SK-N-SH (cell line): ENCODE measurements at regions not wholly inside any gene's neighbourhood (a gene's known extent, or its start where the extent isn't known, plus 50 kb on each side); places are given as distances from the start of the nearest gene placed in this dataset.

Experiments
- CTCF ChIA-PET: fragments of 300-600, 350-600 bp; formaldehyde crosslinking; extraction: SDS; loops from one replicate; lab custom pipeline; 2021; lab: Yijun Ruan, JAX
- POLR2A ChIA-PET: fragments of 350-600 bp; sonication (Branson Sonifier 250); formaldehyde crosslinking; extraction: SDS; loops from one replicate; lab custom pipeline; 2020; ENCODE audit warnings: antibody characterized with exemption, inconsistent platforms; lab: Yijun Ruan, JAX
- DNase-seq: peaks from one replicate; pipeline ENCODE4 v3.0.0; 2012
- H2AFZ ChIP-seq: fragments of 200-600 bp; sonication (generic); 2 replicates; pipeline ENCODE4 v1.8.1; 2016; ENCODE audit warnings: antibody characterized with exemption, mild to moderate bottlenecking, low read depth
- H3F3A ChIP-seq: fragments of 200-600 bp; sonication (generic); replicated peaks from 2 replicates; pipeline ENCODE3; 2016; ENCODE audit warnings: antibody characterized with exemption, mild to moderate bottlenecking; ENCODE audit not compliant: insufficient read depth
- H3K27ac ChIP-seq, 2 experiments: fragments of 200-500 bp in 1 of 2; fragments of 200-600 bp in 1 of 2; sonication (Bioruptor generic) in 1 of 2; sonication (generic), shearing (Covaris generic) in 1 of 2; 2 replicates each; pipeline versions ENCODE4 v1.5.1 to v1.6.1; 2014 to 2016; ENCODE audit warnings: low read depth in 2 of 2, inconsistent platforms in 1 of 2, low read length in 1 of 2, mild to moderate bottlenecking in 1 of 2, mixed read lengths in 1 of 2
- H3K27me3 ChIP-seq: fragments of 200-600 bp; sonication (generic), shearing (Covaris generic); 2 replicates; pipeline ENCODE4 v1.6.1; 2016; ENCODE audit warnings: mixed run types; ENCODE audit not compliant: insufficient read depth
- H3K36me3 ChIP-seq, 2 experiments: fragments of 200-500 bp in 1 of 2; fragments of 200-600 bp in 1 of 2; sonication (Bioruptor generic) in 1 of 2; sonication (generic) in 1 of 2; replicated peaks in 1 of 2; 2 replicates each; pipeline versions ENCODE3 to v1.5.1; 2014 to 2016; ENCODE audit warnings: low read length in 1 of 2, mild to moderate bottlenecking in 1 of 2; ENCODE audit not compliant: insufficient read depth in 2 of 2, control insufficient read depth in 1 of 2
- H3K4me1 ChIP-seq, 2 experiments: fragments of 200-500 bp in 1 of 2; fragments of 200-600 bp in 1 of 2; sonication (Bioruptor generic) in 1 of 2; sonication (generic), shearing (Covaris generic) in 1 of 2; 2 replicates each; pipeline versions ENCODE4 v1.5.1 to v1.6.1; 2014 to 2016; ENCODE audit warnings: low read depth in 1 of 2, low read length in 1 of 2, mixed run types in 1 of 2; ENCODE audit not compliant: insufficient read depth in 2 of 2, control insufficient read depth in 1 of 2
- H3K4me2 ChIP-seq: fragments of 200-600 bp; sonication (generic), shearing (Covaris generic); 2 replicates; pipeline ENCODE4 v1.6.1; 2017; ENCODE audit warnings: mixed run types
- H3K4me3 ChIP-seq, 2 experiments: fragments of 200-500 bp in 1 of 2; fragments of 200-600 bp in 1 of 2; sonication (Bioruptor generic) in 1 of 2; sonication (generic), shearing (Covaris generic) in 1 of 2; 2 replicates each; pipeline versions ENCODE4 v1.5.1 to v1.8.1; 2014 to 2016; ENCODE audit warnings: low read depth in 2 of 2, inconsistent platforms in 1 of 2, low read length in 1 of 2, mild to moderate bottlenecking in 1 of 2, mixed read lengths in 1 of 2, moderate library complexity in 1 of 2
- H3K79me2 ChIP-seq: fragments of 200-600 bp; sonication (generic); 2 replicates; pipeline ENCODE4 v1.8.1; 2017; ENCODE audit warnings: mild to moderate bottlenecking; ENCODE audit not compliant: insufficient read depth
- H3K9ac ChIP-seq: fragments of 200-600 bp; sonication (generic); 2 replicates; pipeline ENCODE4 v1.6.1; 2017; ENCODE audit warnings: mixed run types
- H3K9me2 ChIP-seq: fragments of 200-600 bp; sonication (generic); 2 replicates; pipeline ENCODE4 v1.6.1; 2017; ENCODE audit warnings: mixed run types
- H3K9me3 ChIP-seq: fragments of 200-600 bp; sonication (generic); 2 replicates; pipeline ENCODE4 v1.6.1; 2017; ENCODE audit warnings: mixed run types, mild to moderate bottlenecking, moderate library complexity
- H4K20me1 ChIP-seq: fragments of 200-600 bp; sonication (generic); 2 replicates; pipeline ENCODE4 v1.6.1; 2017; ENCODE audit warnings: mild to moderate bottlenecking, mixed run types; ENCODE audit not compliant: insufficient read depth
- ELF1 ChIP-seq: IDR thresholded peaks from 2 replicates; pipeline ENCODE4 v1.4.0; 2012
- FOSL2 ChIP-seq: IDR thresholded peaks from 2 replicates; pipeline ENCODE4 v1.4.0; 2012; ENCODE audit warnings: low read depth, mild to moderate bottlenecking, moderate library complexity, borderline replicate concordance
- FOXJ3 ChIP-seq: sonication (generic); formaldehyde crosslinking; IDR thresholded peaks from 2 replicates; pipeline ENCODE4 v1.5.1; 2020; ENCODE audit warnings: mild to moderate bottlenecking, missing genetic modification reagents
- FOXM1 ChIP-seq: IDR thresholded peaks from 2 replicates; pipeline ENCODE4 v1.4.0; 2012; ENCODE audit warnings: low read depth, mild to moderate bottlenecking
- GATA2 ChIP-seq: sonication (generic); formaldehyde crosslinking; IDR thresholded peaks from 2 replicates; pipeline ENCODE4 v1.5.0; 2020; ENCODE audit warnings: mild to moderate bottlenecking, missing genetic modification reagents
- JUND ChIP-seq: IDR thresholded peaks from 2 replicates; pipeline ENCODE4 v1.4.0; 2012
- MEF2A ChIP-seq: IDR thresholded peaks from 2 replicates; pipeline ENCODE4 v1.4.0; 2012; ENCODE audit warnings: low read depth, borderline replicate concordance
- NFIC ChIP-seq: IDR thresholded peaks from 2 replicates; pipeline ENCODE4 v1.4.0; 2012; ENCODE audit warnings: borderline replicate concordance
- RAD21 ChIP-seq: IDR thresholded peaks from 2 replicates; pipeline ENCODE4 v1.6.1; 2012; ENCODE audit warnings: mild to moderate bottlenecking, low read length
- TAF1 ChIP-seq: IDR thresholded peaks from 2 replicates; pipeline ENCODE4 v1.6.1; 2012; ENCODE audit warnings: low read depth, mild to moderate bottlenecking, low read length, moderate library complexity, borderline replicate concordance
- TCF12 ChIP-seq: IDR thresholded peaks from 2 replicates; pipeline ENCODE4 v1.4.0; 2012
- WGBS: methylation state at CpG from one replicate; pipeline ENCODE4 v1.1.6; 2017; ENCODE audit warnings: low lambda C conversion rate; 5-methylcytosine and 5-hydroxymethylcytosine counted together
- TF ChIP-seq, protein P1 (sequence below): fragments of 150-350 bp; IDR thresholded peaks from 2 replicates; pipeline ENCODE4 v1.6.1; 2016; ENCODE audit warnings: mild to moderate bottlenecking, low read depth, low read length
- TF ChIP-seq, protein P2 (sequence below): fragments of 200-600 bp; sonication (generic); IDR thresholded peaks from 2 replicates; pipeline ENCODE4 v1.6.1; 2017; ENCODE audit warnings: antibody characterized with exemption, mild to moderate bottlenecking, moderate library complexity
- TF ChIP-seq, protein P3 (sequence below): fragments of 150-350 bp; IDR thresholded peaks from 2 replicates; pipeline ENCODE4 v1.6.1; 2017; ENCODE audit warnings: antibody characterized with exemption, low read length, low read depth, borderline replicate concordance
- TF ChIP-seq, protein P4 (sequence below): IDR thresholded peaks from 2 replicates; pipeline ENCODE4 v1.6.1; 2012; ENCODE audit warnings: mild to moderate bottlenecking, low read depth, low read length, moderate library complexity

DNA sequence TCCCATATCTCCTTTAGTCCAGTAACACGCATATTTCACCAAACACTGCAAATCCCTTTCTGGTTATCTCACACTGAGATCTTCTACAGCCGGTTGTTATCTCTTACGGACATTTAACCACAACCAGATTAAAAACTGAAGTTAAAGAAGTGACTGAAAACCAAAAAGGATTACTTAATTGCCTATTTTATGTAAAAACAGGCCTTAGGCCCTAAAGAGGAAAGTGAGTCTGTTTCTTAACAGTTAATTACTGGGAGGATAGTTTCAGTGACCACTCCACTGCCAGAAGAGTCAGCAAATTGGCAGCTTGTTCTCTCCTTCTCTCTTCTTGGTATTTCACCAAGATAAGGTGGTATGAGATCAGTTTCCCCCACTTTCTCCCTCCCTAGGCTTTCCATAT is 161.9 kb upstream of the MEOX2 start:
- Histone ChIP-seq H3K4me1 (no peaks in the 10 kb centered on the region), H3K36me3 (no peaks in the 10 kb centered on the region), H3K9me3 (no peaks in the 10 kb centered on the region), H3K27ac (no peak overlapping the region), H2AFZ (no peak overlapping the region), H3K79me2 (no peaks in the 10 kb centered on the region), H3K9me2 (no peaks in the 10 kb centered on the region), H3F3A (no peaks in the 10 kb centered on the region), H3K27me3 (no peaks in the 10 kb centered on the region), H4K20me1 (no peaks in the 10 kb centered on the region), H3K9ac (no peak overlapping the region), H3K4me3 (no peak overlapping the region), H3K4me2 (no peak overlapping the region)
- POLR2A ChIA-PET, result no interaction called here
- 20% methylated on average over 3 of the region's 3 CpGs for WGBS
- no peak for TF ChIP-seq FOSL2
- TF ChIP-seq, protein P1, sequence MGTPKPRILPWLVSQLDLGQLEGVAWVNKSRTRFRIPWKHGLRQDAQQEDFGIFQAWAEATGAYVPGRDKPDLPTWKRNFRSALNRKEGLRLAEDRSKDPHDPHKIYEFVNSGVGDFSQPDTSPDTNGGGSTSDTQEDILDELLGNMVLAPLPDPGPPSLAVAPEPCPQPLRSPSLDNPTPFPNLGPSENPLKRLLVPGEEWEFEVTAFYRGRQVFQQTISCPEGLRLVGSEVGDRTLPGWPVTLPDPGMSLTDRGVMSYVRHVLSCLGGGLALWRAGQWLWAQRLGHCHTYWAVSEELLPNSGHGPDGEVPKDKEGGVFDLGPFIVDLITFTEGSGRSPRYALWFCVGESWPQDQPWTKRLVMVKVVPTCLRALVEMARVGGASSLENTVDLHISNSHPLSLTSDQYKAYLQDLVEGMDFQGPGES, result no peak
- no peak for TF ChIP-seq FOXJ3 (CRISPR knock-in tag)
- no peak for DNase-seq
- CTCF ChIA-PET, result no interaction called here

DNA sequence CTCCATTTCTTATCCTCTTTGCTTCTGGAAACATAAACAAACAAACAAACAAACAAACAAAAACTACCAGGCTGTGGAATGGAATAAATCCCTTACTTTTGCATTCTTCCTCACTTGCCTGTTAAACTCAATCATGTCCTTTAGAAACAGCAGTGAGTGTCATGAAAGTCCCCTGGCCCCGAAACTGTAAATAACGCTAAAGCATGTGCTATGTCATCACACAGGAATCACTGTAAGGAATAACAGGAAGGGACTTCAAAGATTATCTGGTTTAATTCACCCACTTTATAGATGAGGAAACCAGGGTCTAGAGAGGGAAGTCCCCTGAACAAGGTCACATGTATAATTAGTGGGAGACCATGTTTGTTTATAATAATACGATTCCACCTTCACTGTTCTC is 159.4 kb upstream of the MEOX2 start:
- TF ChIP-seq, protein P2, sequence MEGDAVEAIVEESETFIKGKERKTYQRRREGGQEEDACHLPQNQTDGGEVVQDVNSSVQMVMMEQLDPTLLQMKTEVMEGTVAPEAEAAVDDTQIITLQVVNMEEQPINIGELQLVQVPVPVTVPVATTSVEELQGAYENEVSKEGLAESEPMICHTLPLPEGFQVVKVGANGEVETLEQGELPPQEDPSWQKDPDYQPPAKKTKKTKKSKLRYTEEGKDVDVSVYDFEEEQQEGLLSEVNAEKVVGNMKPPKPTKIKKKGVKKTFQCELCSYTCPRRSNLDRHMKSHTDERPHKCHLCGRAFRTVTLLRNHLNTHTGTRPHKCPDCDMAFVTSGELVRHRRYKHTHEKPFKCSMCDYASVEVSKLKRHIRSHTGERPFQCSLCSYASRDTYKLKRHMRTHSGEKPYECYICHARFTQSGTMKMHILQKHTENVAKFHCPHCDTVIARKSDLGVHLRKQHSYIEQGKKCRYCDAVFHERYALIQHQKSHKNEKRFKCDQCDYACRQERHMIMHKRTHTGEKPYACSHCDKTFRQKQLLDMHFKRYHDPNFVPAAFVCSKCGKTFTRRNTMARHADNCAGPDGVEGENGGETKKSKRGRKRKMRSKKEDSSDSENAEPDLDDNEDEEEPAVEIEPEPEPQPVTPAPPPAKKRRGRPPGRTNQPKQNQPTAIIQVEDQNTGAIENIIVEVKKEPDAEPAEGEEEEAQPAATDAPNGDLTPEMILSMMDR, result no peak
- no peak for TF ChIP-seq FOSL2
- TF ChIP-seq, protein P1, result no peak
- no peak for TF ChIP-seq JUND
- no peak for TF ChIP-seq TCF12
- TF ChIP-seq, protein P3, sequence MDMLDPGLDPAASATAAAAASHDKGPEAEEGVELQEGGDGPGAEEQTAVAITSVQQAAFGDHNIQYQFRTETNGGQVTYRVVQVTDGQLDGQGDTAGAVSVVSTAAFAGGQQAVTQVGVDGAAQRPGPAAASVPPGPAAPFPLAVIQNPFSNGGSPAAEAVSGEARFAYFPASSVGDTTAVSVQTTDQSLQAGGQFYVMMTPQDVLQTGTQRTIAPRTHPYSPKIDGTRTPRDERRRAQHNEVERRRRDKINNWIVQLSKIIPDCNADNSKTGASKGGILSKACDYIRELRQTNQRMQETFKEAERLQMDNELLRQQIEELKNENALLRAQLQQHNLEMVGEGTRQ, result no peak
- no peak for TF ChIP-seq RAD21
- TF ChIP-seq FOXJ3 (CRISPR knock-in tag), result no peak
- no peak for TF ChIP-seq MEF2A
- TF ChIP-seq, protein P4, sequence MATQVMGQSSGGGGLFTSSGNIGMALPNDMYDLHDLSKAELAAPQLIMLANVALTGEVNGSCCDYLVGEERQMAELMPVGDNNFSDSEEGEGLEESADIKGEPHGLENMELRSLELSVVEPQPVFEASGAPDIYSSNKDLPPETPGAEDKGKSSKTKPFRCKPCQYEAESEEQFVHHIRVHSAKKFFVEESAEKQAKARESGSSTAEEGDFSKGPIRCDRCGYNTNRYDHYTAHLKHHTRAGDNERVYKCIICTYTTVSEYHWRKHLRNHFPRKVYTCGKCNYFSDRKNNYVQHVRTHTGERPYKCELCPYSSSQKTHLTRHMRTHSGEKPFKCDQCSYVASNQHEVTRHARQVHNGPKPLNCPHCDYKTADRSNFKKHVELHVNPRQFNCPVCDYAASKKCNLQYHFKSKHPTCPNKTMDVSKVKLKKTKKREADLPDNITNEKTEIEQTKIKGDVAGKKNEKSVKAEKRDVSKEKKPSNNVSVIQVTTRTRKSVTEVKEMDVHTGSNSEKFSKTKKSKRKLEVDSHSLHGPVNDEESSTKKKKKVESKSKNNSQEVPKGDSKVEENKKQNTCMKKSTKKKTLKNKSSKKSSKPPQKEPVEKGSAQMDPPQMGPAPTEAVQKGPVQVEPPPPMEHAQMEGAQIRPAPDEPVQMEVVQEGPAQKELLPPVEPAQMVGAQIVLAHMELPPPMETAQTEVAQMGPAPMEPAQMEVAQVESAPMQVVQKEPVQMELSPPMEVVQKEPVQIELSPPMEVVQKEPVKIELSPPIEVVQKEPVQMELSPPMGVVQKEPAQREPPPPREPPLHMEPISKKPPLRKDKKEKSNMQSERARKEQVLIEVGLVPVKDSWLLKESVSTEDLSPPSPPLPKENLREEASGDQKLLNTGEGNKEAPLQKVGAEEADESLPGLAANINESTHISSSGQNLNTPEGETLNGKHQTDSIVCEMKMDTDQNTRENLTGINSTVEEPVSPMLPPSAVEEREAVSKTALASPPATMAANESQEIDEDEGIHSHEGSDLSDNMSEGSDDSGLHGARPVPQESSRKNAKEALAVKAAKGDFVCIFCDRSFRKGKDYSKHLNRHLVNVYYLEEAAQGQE, result no peak
- TF ChIP-seq TAF1, result no peak
- no peak for TF ChIP-seq FOXM1
- TF ChIP-seq NFIC, result no peak
- no peak for TF ChIP-seq GATA2
- no peak for TF ChIP-seq ELF1
- Histone ChIP-seq H3K4me2 (no peak overlapping the region), H3K9me2 (no peaks in the 10 kb centered on the region), H3K9me3 (no peaks in the 10 kb centered on the region; the same call in 1 of the 2 replicates), H3K27me3 (no peaks in the 10 kb centered on the region), H3F3A (no peaks in the 10 kb centered on the region), H3K27ac (no peak overlapping the region), H3K4me1 (no peaks in the 10 kb centered on the region; a peak in 1 of 4 replicates), H3K9ac (no peak overlapping the region), H2AFZ (no peak overlapping the region), H3K4me3 (no peak overlapping the region), H4K20me1 (no peaks in the 10 kb centered on the region), H3K79me2 (no peaks in the 10 kb centered on the region), H3K36me3 (no peaks in the 10 kb centered on the region)
- WGBS, result 37% methylated on average over 3 of the region's 3 CpGs
- no peak for DNase-seq
- POLR2A ChIA-PET, result no interaction called here
- CTCF ChIA-PET, result no interaction called here
